IMR-90 (cell line): ENCODE measurements at regions not wholly inside any gene's neighbourhood (a gene's known extent, or its start where the extent isn't known, plus 50 kb on each side); places are given as distances from the start of the nearest gene placed in this dataset.
A peak's percentile ranks its signal among the peaks of the same experiment; 100 is the strongest.

Source experiments
- ATAC-seq: fragments of 200-7000 bp; cut with Tn5 transposase; 2 replicates; pipeline ENCODE4 v1.9.1; 2020; ENCODE audit warnings: low read depth, mild to moderate bottlenecking, moderate library complexity
- BruUV-seq: library from RNA; stranded (reverse); fragments of 400-500 nt; replicated peaks from 2 replicates; lab custom pipeline; 2021; lab: Mats Ljungman, UMichigan
- CTCF ChIA-PET: fragments of 300-600 bp; formaldehyde crosslinking; extraction: SDS; loops from one replicate; lab custom pipeline; 2021; ENCODE audit warnings: antibody characterized with exemption; lab: Yijun Ruan, JAX
- POLR2A ChIA-PET: fragments of 300-600 bp; sonication (Branson Sonifier 250); formaldehyde crosslinking; loops from one replicate; lab custom pipeline; 2022; ENCODE audit warnings: antibody characterized with exemption; ENCODE audit not compliant: unreplicated experiment; lab: Charles Lee
- DNase-seq: peaks from one replicate; pipeline ENCODE4 v3.0.0; 2013
- H2AFZ ChIP-seq: replicated peaks from 2 replicates; pipeline ENCODE3; 2013; ENCODE audit warnings: low read length, mild to moderate bottlenecking; ENCODE audit not compliant: poor library complexity
- H2AK5ac ChIP-seq: 2 replicates; pipeline ENCODE4 v1.6.1; 2013; ENCODE audit warnings: low read depth, low read length, inconsistent platforms
- H2AK9ac ChIP-seq: replicated peaks from 2 replicates; pipeline ENCODE3; 2013; ENCODE audit warnings: mild to moderate bottlenecking, low read depth, low read length, moderate library complexity; ENCODE audit not compliant: poor library complexity
- H2BK120ac ChIP-seq: 2 replicates; pipeline ENCODE4 v1.6.1; 2013; ENCODE audit warnings: low read depth, low read length, inconsistent platforms
- H2BK15ac ChIP-seq: 3 replicates; pipeline ENCODE4 v1.6.1; 2013; ENCODE audit warnings: low read depth, low read length, inconsistent platforms
- H2BK20ac ChIP-seq: 2 replicates; pipeline ENCODE4 v1.6.1; 2013; ENCODE audit warnings: low read depth, mild to moderate bottlenecking, inconsistent platforms, low read length, moderate library complexity
- H2BK5ac ChIP-seq: 2 replicates; pipeline ENCODE4 v1.6.1; 2013; ENCODE audit warnings: mild to moderate bottlenecking, low read depth, low read length, inconsistent platforms; ENCODE audit not compliant: poor library complexity, severe bottlenecking
- H3K14ac ChIP-seq: replicated peaks from 2 replicates; pipeline ENCODE4 v1.6.1; 2013; ENCODE audit warnings: low read depth, low read length, inconsistent platforms
- H3K18ac ChIP-seq: 2 replicates; pipeline ENCODE4 v1.6.1; 2013; ENCODE audit warnings: low read depth, low read length, control low read depth
- H3K23ac ChIP-seq: 2 replicates; pipeline ENCODE4 v1.6.1; 2013; ENCODE audit warnings: low read depth, low read length, inconsistent platforms
- H3K27ac ChIP-seq: 2 replicates; pipeline ENCODE4 v1.5.1; 2013; ENCODE audit warnings: mild to moderate bottlenecking, control low read depth, low read length; ENCODE audit not compliant: insufficient read depth
- H3K27me3 ChIP-seq: 2 replicates; pipeline ENCODE4 v1.6.1; 2013; ENCODE audit warnings: low read length; ENCODE audit not compliant: control insufficient read depth, insufficient read depth
- H3K36me3 ChIP-seq: 2 replicates; pipeline ENCODE4 v1.6.1; 2013; ENCODE audit warnings: low read length, mixed read lengths; ENCODE audit not compliant: control insufficient read depth, insufficient read depth
- H3K4ac ChIP-seq: 2 replicates; pipeline ENCODE4 v1.6.1; 2013; ENCODE audit warnings: low read depth, low read length, inconsistent platforms
- H3K4me1 ChIP-seq: 2 replicates; pipeline ENCODE4 v1.6.1; 2013; ENCODE audit warnings: low read length, mixed read lengths; ENCODE audit not compliant: control insufficient read depth, insufficient read depth
- H3K4me2 ChIP-seq: 2 replicates; pipeline ENCODE4 v1.6.1; 2013; ENCODE audit warnings: low read depth, mild to moderate bottlenecking, control low read depth, low read length, moderate library complexity
- H3K4me3 ChIP-seq: 2 replicates; pipeline ENCODE4 v1.5.1; 2013; ENCODE audit warnings: low read depth, mild to moderate bottlenecking, control low read depth, low read length, moderate library complexity; ENCODE audit not compliant: insufficient read depth
- H3K56ac ChIP-seq: 2 replicates; pipeline ENCODE4 v1.6.1; 2013; ENCODE audit warnings: low read length, inconsistent platforms; ENCODE audit not compliant: insufficient read depth; ENCODE audit errors: extremely low read depth
- H3K79me1 ChIP-seq, 2 experiments: 2 replicates each; pipeline ENCODE4 v1.6.1; 2013; ENCODE audit warnings: low read length in 2 of 2, inconsistent platforms in 1 of 2, low read depth in 1 of 2
- H3K9ac ChIP-seq: 2 replicates; pipeline ENCODE4 v1.6.1; 2013; ENCODE audit warnings: low read depth, low read length, control low read depth
- H3K9me1 ChIP-seq: 2 replicates; pipeline ENCODE4 v1.6.1; 2013; ENCODE audit warnings: low read length, inconsistent platforms; ENCODE audit not compliant: insufficient read depth
- H3K9me3 ChIP-seq: 2 replicates; pipeline ENCODE4 v1.6.1; 2013; ENCODE audit warnings: low read length; ENCODE audit not compliant: control insufficient read depth, insufficient read depth
- H4K20me1 ChIP-seq: 2 replicates; pipeline ENCODE4 v1.6.1; 2013; ENCODE audit warnings: low read length, inconsistent platforms; ENCODE audit not compliant: insufficient read depth
- H4K5ac ChIP-seq: 2 replicates; pipeline ENCODE4 v1.6.1; 2013; ENCODE audit warnings: mild to moderate bottlenecking, low read depth, low read length, control low read depth
- H4K8ac ChIP-seq, 2 experiments: 2 replicates each; pipeline ENCODE4 v1.6.1; 2013; ENCODE audit warnings: low read depth in 2 of 2, low read length in 2 of 2, control low read depth in 1 of 2, inconsistent platforms in 1 of 2
- H4K91ac ChIP-seq: 2 replicates; pipeline ENCODE4 v1.6.1; 2013; ENCODE audit warnings: low read depth, low read length, inconsistent platforms; ENCODE audit not compliant: insufficient read depth
- NFE2L2 ChIP-seq: fragments of 150-350 bp; IDR thresholded peaks from 2 replicates; pipeline ENCODE4 v1.6.1; 2016; ENCODE audit warnings: low read depth, mild to moderate bottlenecking, low read length
- RAD21 ChIP-seq: IDR thresholded peaks from 2 replicates; pipeline ENCODE4 v1.6.1; 2012; ENCODE audit warnings: low read length, improper control_type of control experiment
- RCOR1 ChIP-seq: IDR thresholded peaks from 2 replicates; pipeline ENCODE4 v1.6.1; 2012; ENCODE audit warnings: mild to moderate bottlenecking, low read length, improper control_type of control experiment; ENCODE audit not compliant: insufficient replicate concordance
- SMC3 ChIP-seq: fragments of 150-350 bp; IDR thresholded peaks from 2 replicates; pipeline ENCODE4 v1.6.1; 2016; ENCODE audit warnings: low read depth, mild to moderate bottlenecking, antibody characterized with exemption, low read length, moderate library complexity
- WGBS, 2 experiments: methylation state at CpG; one replicate each; pipeline versions ENCODE4 v1.1.5 to v1.1.7; 2013; ENCODE audit warnings: missing lambda C conversion rate in 2 of 2; ENCODE audit not compliant: insufficient read length in 1 of 2; ENCODE audit errors: extremely low coverage in 2 of 2; 5-methylcytosine and 5-hydroxymethylcytosine counted together
- dilution Hi-C: fragments of 300-500 bp; cut with HindIII; formaldehyde crosslinking; loops from one replicate; pipeline ENCODE4 v1.14.3; 2018; ENCODE audit warnings: low sequenced_read_pairs; ENCODE audit not compliant: unreplicated experiment
- in situ Hi-C: fragments of 300-500 bp; cut with MboI; formaldehyde crosslinking; loops from 3 replicates; pipeline ENCODE4 v1.14.3; 2019; ENCODE audit warnings: low sequenced_read_pairs, inconsistent platforms, mixed read lengths
- intact Hi-C: fragments of 100-400 bp; cut with micrococcal nuclease; formaldehyde crosslinking; loops from 2 replicates; pipeline ENCODE4 v1.10.0; 2022

DNA sequence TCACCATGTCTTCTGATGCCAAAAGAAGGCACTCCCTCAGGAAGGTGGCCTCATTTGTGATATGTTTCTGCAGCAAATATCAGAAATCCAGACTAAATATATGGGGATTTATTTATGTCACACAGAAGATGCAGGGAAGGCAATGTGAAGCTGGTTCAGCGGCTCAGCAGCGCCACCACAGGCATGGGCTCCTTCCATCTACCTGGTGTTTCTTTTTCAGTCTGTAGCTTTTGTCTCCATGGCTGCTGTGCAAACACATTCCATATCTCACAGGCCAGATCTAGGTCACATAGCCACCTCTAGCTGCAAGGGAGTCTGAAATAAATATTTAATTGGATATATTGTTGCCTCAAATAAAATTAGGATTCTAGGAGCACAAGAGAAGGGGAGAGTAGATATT, 502.1 kb upstream of the IL12A start:
- Histone ChIP-seq H3K18ac (no peak overlapping the region), H3K79me1 (no peaks in the 10 kb centered on the region), H3K9me1 (no peaks in the 10 kb centered on the region), H3K14ac (no peak overlapping the region), H4K20me1 (no peaks in the 10 kb centered on the region), H3K4me1 (no peaks in the 10 kb centered on the region), H3K4me2 (no peak overlapping the region), H2BK20ac (no peak overlapping the region), H3K27ac (no peak overlapping the region), H3K23ac (no peak overlapping the region), H3K9me3 (no peaks in the 10 kb centered on the region), H4K8ac (no peak overlapping the region), H3K27me3 (peaks cover 5% of the 10 kb centered on the region; the same call in 1 of the 2 replicates), H3K56ac (no peak overlapping the region), H3K9ac (no peak overlapping the region), H4K5ac (no peak overlapping the region), H3K36me3 (no peaks in the 10 kb centered on the region), H4K91ac (no peak overlapping the region), H2AK5ac (no peak overlapping the region), H3K4me3 (no peak overlapping the region), H2AK9ac (peak overlapping the region; percentile 34), H2BK15ac (no peak overlapping the region), H2BK120ac (no peak overlapping the region), H2AFZ (no peak overlapping the region), H3K4ac (no peak overlapping the region), H2BK5ac (no peak overlapping the region)
- in situ Hi-C loops (no loop called here), intact Hi-C loops (no loop called here), dilution Hi-C loops (no loop called here)
- ATAC-seq, result no peak
- WGBS, 2 experiments, result no CpG with 5 or more reads among the region's 2 CpGs
- TF ChIP-seq NFE2L2 (no peak), SMC3 (no peak), RAD21 (peak; percentile 35; the same call in 1 of the 2 replicates), RCOR1 (no peak)
- no TSS peak for BruUV-seq
- DNase-seq, result peak; percentile 8
- CTCF ChIA-PET, result interaction anchor here (0.5 to 0.6 kb wide), 2 partner anchors 99 to 385 kb away, joined by 3 read pairs; no protein-coding TSS in a partner anchor
- POLR2A ChIA-PET, result no interaction called here
